D721Med (cell line): ENCODE measurements at regions not wholly inside any gene's neighbourhood (a gene's known extent, or its start where the extent isn't known, plus 50 kb on each side); places are given as distances from the start of the nearest gene placed in this dataset.

Experiments
- DNase-seq: peaks from one replicate; pipeline ENCODE4 v3.0.0; 2011; ENCODE audit warnings: low spot score; ENCODE audit not compliant: insufficient read length
- FAIRE-seq: peaks from 2 replicates; lab custom pipeline; 2011; peaks lifted over from hg19 to GRCh38; lab: Jason Lieb, UNC
- CTCF ChIP-seq: IDR thresholded peaks from 2 replicates; pipeline ENCODE4 v1.5.1; 2012; ENCODE audit warnings: mild to moderate bottlenecking, control low read depth; ENCODE audit not compliant: insufficient read depth; ENCODE audit errors: missing control alignments

DNA sequence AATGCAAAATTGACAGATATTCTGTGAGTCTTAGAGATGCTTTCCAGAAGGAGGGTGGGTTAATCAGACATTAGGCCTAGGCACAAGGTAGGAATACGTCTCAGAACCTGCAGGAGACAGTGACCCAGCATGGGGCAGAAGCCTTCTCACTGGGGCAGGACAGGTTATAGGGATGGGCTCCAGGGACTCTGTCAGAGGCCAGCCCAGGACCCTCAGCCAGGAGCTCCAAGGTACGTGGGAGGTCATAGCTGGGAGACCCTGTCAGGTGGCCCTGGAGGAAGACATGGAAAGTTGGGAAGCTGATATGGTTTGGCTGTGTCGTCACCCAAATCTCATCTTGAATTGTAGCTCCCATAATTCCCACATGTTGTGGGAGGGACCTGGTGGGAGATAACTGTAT lies 450.4 kb downstream of the GADD45G start:
- TF ChIP-seq CTCF: no peak
- FAIRE-seq (no peak), DNase-seq (no peak)

DNA sequence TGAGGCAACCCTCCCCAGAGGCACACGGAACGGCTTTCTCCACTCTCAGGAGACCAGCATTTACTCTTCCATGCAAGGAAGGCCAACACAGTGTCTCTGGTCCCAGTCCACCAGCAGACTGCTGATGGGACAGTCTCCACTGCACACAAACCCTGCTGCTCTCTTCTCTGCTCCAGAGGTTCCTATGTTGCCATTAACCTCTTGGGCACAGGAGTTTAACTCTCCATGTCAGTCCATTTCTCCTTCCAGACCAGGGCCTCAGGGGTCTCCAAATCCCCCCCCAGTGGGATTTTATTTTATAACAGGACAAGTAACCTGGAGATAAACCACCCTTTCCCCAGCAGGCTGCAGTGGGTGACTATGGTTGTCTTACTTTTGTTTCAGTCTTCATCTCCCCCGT lies 452.5 kb downstream of the GADD45G start:
- TF ChIP-seq CTCF: no peak
- DNase-seq (no peak), FAIRE-seq (no peak)

GRCh38 chr9:90058182-90058763 lies 453.5 kb downstream of the GADD45G start:
- no peak for TF ChIP-seq CTCF
- DNase-seq (no peak), FAIRE-seq (no peak)

DNA sequence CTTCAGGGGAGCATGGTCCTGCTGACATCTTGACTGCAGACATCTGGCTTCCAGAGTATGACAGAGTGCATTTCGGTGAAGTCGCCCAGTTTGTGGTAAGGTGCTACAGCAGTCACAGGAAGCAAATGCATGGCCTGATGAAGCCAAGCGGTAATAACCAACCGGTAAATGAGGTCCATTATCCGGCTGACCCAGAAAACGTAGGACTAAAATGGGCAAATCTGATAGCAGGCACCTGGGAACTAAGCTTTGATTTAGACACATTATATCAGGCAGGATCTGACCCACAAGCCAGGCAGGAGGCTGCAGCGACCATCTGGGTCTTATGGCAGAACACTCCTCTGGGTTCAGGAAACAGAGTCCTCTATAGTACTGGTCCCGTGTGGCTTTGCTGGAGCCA lies 454.6 kb downstream of the GADD45G start:
- TF ChIP-seq CTCF: no peak
- FAIRE-seq (no peak), DNase-seq (no peak)

- no peak for FAIRE-seq
- no peak for TF ChIP-seq CTCF
- DNase-seq: no peak
These were observed 455.4 kb downstream of the GADD45G start for GRCh38 chr9:90060256-90060655.

GRCh38 chr9:90061187-90061586 lies 456.4 kb downstream of the GADD45G start:
- FAIRE-seq: no peak
- no peak for TF ChIP-seq CTCF
- no peak for DNase-seq

GRCh38 chr9:90062982-90063381 lies 458.2 kb downstream of the GADD45G start:
- TF ChIP-seq CTCF: no peak
- DNase-seq: no peak
- FAIRE-seq: no peak
